H54 (cell line): ENCODE measurements at regions not wholly inside any gene's neighbourhood (a gene's known extent, or its start where the extent isn't known, plus 50 kb on each side); places are given as distances from the start of the nearest gene placed in this dataset.

ENCODE experiments used
- DNase-seq: peaks from one replicate; pipeline ENCODE4 v3.0.0; 2011; ENCODE audit warnings: low spot score, mixed read lengths; ENCODE audit not compliant: insufficient read length
- FAIRE-seq: peaks from 3 replicates; lab custom pipeline; 2011; peaks lifted over from hg19 to GRCh38; lab: Jason Lieb, UNC
- POLR2A ChIP-seq: IDR thresholded peaks from 2 replicates; pipeline ENCODE4 v1.6.1; 2011; ENCODE audit warnings: low read depth, mild to moderate bottlenecking, low read length

- TF ChIP-seq POLR2A, result no peak
- DNase-seq (no peak), FAIRE-seq (no peak)
Observed at GRCh38 chr12:34398706-34399630, 376.7 kb downstream of the ALG10 start.

GRCh38 chr12:34399631-34400410 lies 377.5 kb downstream of the ALG10 start:
- no peak for FAIRE-seq
- no peak for DNase-seq
- no peak for TF ChIP-seq POLR2A

GRCh38 chr12:34400411-34400881 lies 378.1 kb downstream of the ALG10 start:
- no peak for TF ChIP-seq POLR2A
- FAIRE-seq, result no peak
- DNase-seq, result no peak

GRCh38 chr12:34400986-34401658 lies 378.8 kb downstream of the ALG10 start:
- no peak for FAIRE-seq
- no peak for TF ChIP-seq POLR2A
- DNase-seq, result no peak

- DNase-seq, result no peak
- FAIRE-seq, result no peak
- TF ChIP-seq POLR2A, result no peak
Observed at GRCh38 chr12:34401659-34402227, 379.4 kb downstream of the ALG10 start.

GRCh38 chr12:34402228-34402898 lies 380.1 kb downstream of the ALG10 start:
- DNase-seq (no peak), FAIRE-seq (no peak)
- TF ChIP-seq POLR2A, result no peak

- TF ChIP-seq POLR2A, result no peak
- DNase-seq (no peak), FAIRE-seq (no peak)
Observed at GRCh38 chr12:34402899-34403705, 380.8 kb downstream of the ALG10 start.

- DNase-seq (no peak), FAIRE-seq (no peak)
- TF ChIP-seq POLR2A, result no peak
Observed at GRCh38 chr12:34403706-34404376, 381.5 kb downstream of the ALG10 start.

- FAIRE-seq (no peak), DNase-seq (no peak)
- no peak for TF ChIP-seq POLR2A
Observed at GRCh38 chr12:34404377-34405285, 382.3 kb downstream of the ALG10 start.

GRCh38 chr12:34405286-34406227 lies 383.3 kb downstream of the ALG10 start:
- FAIRE-seq, result no peak
- no peak for TF ChIP-seq POLR2A
- DNase-seq, result no peak
